ENCODE measurements at regions not wholly inside any gene's neighbourhood (a gene's known extent, or its start where the extent isn't known, plus 50 kb on each side); places are given as distances from the start of the nearest gene placed in this dataset.

- H3K4me1 ChIP-seq (ENCODE audit: control insufficient read depth, insufficient read depth, low read length), result no peaks in the 10 kb centered on the region
- no peaks in the 10 kb centered on the region for H3K9me3 ChIP-seq (ENCODE audit: control insufficient read depth, low read depth, low read length)
- peaks cover 9% of the 10 kb centered on the region for H3K27me3 ChIP-seq (ENCODE audit: control insufficient read depth, insufficient read depth, low read length)
- no peak overlapping the region for H3K4me3 ChIP-seq (ENCODE audit: low read length)
- no peak for DNase-seq
- H3K27ac ChIP-seq (ENCODE audit: low read length), result no peak overlapping the region
- WGBS (ENCODE audit: insufficient coverage, low lambda C conversion rate), result 81% methylated on average over 6 of the region's 13 CpGs
- no peaks in the 10 kb centered on the region for H3K36me3 ChIP-seq (ENCODE audit: control insufficient read depth, insufficient read depth, low read length)
Observed at GRCh38 chr16:86319585-86320236, 190.6 kb upstream of the FOXF1 start.

- H3K36me3 ChIP-seq (ENCODE audit: control insufficient read depth, insufficient read depth, low read length), result no peaks in the 10 kb centered on the region
- no peak overlapping the region for H3K27ac ChIP-seq (ENCODE audit: low read length)
- 100% methylated on average over 2 of the region's 3 CpGs for WGBS (ENCODE audit: insufficient coverage, low lambda C conversion rate)
Observed at GRCh38 chr16:86320237-86320595, 190.1 kb upstream of the FOXF1 start.

GRCh38 chr16:86321491-86321890 lies 188.8 kb upstream of the FOXF1 start:
- Histone ChIP-seq H3K27me3 (ENCODE audit: control insufficient read depth, insufficient read depth, low read length) (peaks cover 9% of the 10 kb centered on the region), H3K27ac (ENCODE audit: low read length) (no peak overlapping the region), H3K4me1 (ENCODE audit: control insufficient read depth, insufficient read depth, low read length) (no peaks in the 10 kb centered on the region), H3K36me3 (ENCODE audit: control insufficient read depth, insufficient read depth, low read length) (no peaks in the 10 kb centered on the region), H3K4me3 (ENCODE audit: low read length) (no peak overlapping the region), H3K9me3 (ENCODE audit: control insufficient read depth, low read depth, low read length) (no peaks in the 10 kb centered on the region)
- WGBS (ENCODE audit: insufficient coverage, low lambda C conversion rate), result 67% methylated on average over 3 of the region's 9 CpGs
- no peak for DNase-seq

More at GRCh38 chr16:86320237-86320595, 190.1 kb upstream of the FOXF1 start:
- no peak for DNase-seq
- Histone ChIP-seq H3K27me3 (ENCODE audit: control insufficient read depth, insufficient read depth, low read length) (peaks cover 9% of the 10 kb centered on the region), H3K9me3 (ENCODE audit: control insufficient read depth, low read depth, low read length) (no peaks in the 10 kb centered on the region), H3K4me3 (ENCODE audit: low read length) (no peak overlapping the region), H3K4me1 (ENCODE audit: control insufficient read depth, insufficient read depth, low read length) (no peaks in the 10 kb centered on the region)

- no CpG with 5 or more reads among the region's 6 CpGs for WGBS (ENCODE audit: insufficient coverage, low lambda C conversion rate)
- Histone ChIP-seq H3K4me1 (ENCODE audit: control insufficient read depth, insufficient read depth, low read length) (no peaks in the 10 kb centered on the region), H3K36me3 (ENCODE audit: control insufficient read depth, insufficient read depth, low read length) (no peaks in the 10 kb centered on the region), H3K27ac (ENCODE audit: low read length) (no peak overlapping the region), H3K4me3 (ENCODE audit: low read length) (no peak overlapping the region), H3K9me3 (ENCODE audit: control insufficient read depth, low read depth, low read length) (no peaks in the 10 kb centered on the region), H3K27me3 (ENCODE audit: control insufficient read depth, insufficient read depth, low read length) (peaks cover 9% of the 10 kb centered on the region)
- DNase-seq, result no peak
Observed at GRCh38 chr16:86322283-86322682, 188.0 kb upstream of the FOXF1 start.

- no peak for DNase-seq
- H3K4me1 ChIP-seq (ENCODE audit: control insufficient read depth, insufficient read depth, low read length), result no peaks in the 10 kb centered on the region
- no peak overlapping the region for H3K27ac ChIP-seq (ENCODE audit: low read length)
- H3K9me3 ChIP-seq (ENCODE audit: control insufficient read depth, low read depth, low read length), result no peaks in the 10 kb centered on the region
- no peak overlapping the region for H3K4me3 ChIP-seq (ENCODE audit: low read length)
- peaks cover 9% of the 10 kb centered on the region for H3K27me3 ChIP-seq (ENCODE audit: control insufficient read depth, insufficient read depth, low read length)
- no peaks in the 10 kb centered on the region for H3K36me3 ChIP-seq (ENCODE audit: control insufficient read depth, insufficient read depth, low read length)
- no CpG with 5 or more reads among the region's 8 CpGs for WGBS (ENCODE audit: insufficient coverage, low lambda C conversion rate)
Observed at GRCh38 chr16:86322806-86323205, 187.5 kb upstream of the FOXF1 start.

- no peaks in the 10 kb centered on the region for H3K9me3 ChIP-seq (ENCODE audit: control insufficient read depth, low read depth, low read length)
- 93% methylated on average over 2 of the region's 18 CpGs for WGBS (ENCODE audit: insufficient coverage, low lambda C conversion rate)
Observed at GRCh38 chr16:86324320-86324719, 186.0 kb upstream of the FOXF1 start.

GRCh38 chr16:86325360-86325759 lies 185.0 kb upstream of the FOXF1 start:
- no peak for DNase-seq
- H3K4me3 ChIP-seq (ENCODE audit: low read length), result no peak overlapping the region
- H3K9me3 ChIP-seq (ENCODE audit: control insufficient read depth, low read depth, low read length), result no peaks in the 10 kb centered on the region
- WGBS (ENCODE audit: insufficient coverage, low lambda C conversion rate), result no CpG with 5 or more reads among the region's 3 CpGs
- no peak overlapping the region for H3K27ac ChIP-seq (ENCODE audit: low read length)
- H3K4me1 ChIP-seq (ENCODE audit: control insufficient read depth, insufficient read depth, low read length), result no peaks in the 10 kb centered on the region
- no peaks in the 10 kb centered on the region for H3K36me3 ChIP-seq (ENCODE audit: control insufficient read depth, insufficient read depth, low read length)
- peaks cover 9% of the 10 kb centered on the region for H3K27me3 ChIP-seq (ENCODE audit: control insufficient read depth, insufficient read depth, low read length)

More at GRCh38 chr16:86324320-86324719, 186.0 kb upstream of the FOXF1 start:
- H3K27me3 ChIP-seq (ENCODE audit: control insufficient read depth, insufficient read depth, low read length), result peaks cover 9% of the 10 kb centered on the region
- H3K4me1 ChIP-seq (ENCODE audit: control insufficient read depth, insufficient read depth, low read length), result no peaks in the 10 kb centered on the region
- no peak overlapping the region for H3K27ac ChIP-seq (ENCODE audit: low read length)
- no peak for DNase-seq
- no peak overlapping the region for H3K4me3 ChIP-seq (ENCODE audit: low read length)
- no peaks in the 10 kb centered on the region for H3K36me3 ChIP-seq (ENCODE audit: control insufficient read depth, insufficient read depth, low read length)

- Histone ChIP-seq H3K27ac (ENCODE audit: low read length) (no peak overlapping the region), H3K9me3 (ENCODE audit: control insufficient read depth, low read depth, low read length) (no peaks in the 10 kb centered on the region), H3K4me3 (ENCODE audit: low read length) (no peak overlapping the region), H3K27me3 (ENCODE audit: control insufficient read depth, insufficient read depth, low read length) (peaks cover 7% of the 10 kb centered on the region), H3K4me1 (ENCODE audit: control insufficient read depth, insufficient read depth, low read length) (no peaks in the 10 kb centered on the region), H3K36me3 (ENCODE audit: control insufficient read depth, insufficient read depth, low read length) (no peaks in the 10 kb centered on the region)
- 94% methylated on average over 6 of the region's 6 CpGs for WGBS (ENCODE audit: insufficient coverage, low lambda C conversion rate)
- DNase-seq, result no peak
Observed at GRCh38 chr16:86325895-86326294, 184.4 kb upstream of the FOXF1 start.

- Histone ChIP-seq H3K4me1 (ENCODE audit: control insufficient read depth, insufficient read depth, low read length) (no peaks in the 10 kb centered on the region), H3K27ac (ENCODE audit: low read length) (no peak overlapping the region), H3K9me3 (ENCODE audit: control insufficient read depth, low read depth, low read length) (no peaks in the 10 kb centered on the region), H3K4me3 (ENCODE audit: low read length) (no peak overlapping the region), H3K27me3 (ENCODE audit: control insufficient read depth, insufficient read depth, low read length) (peaks cover 4% of the 10 kb centered on the region), H3K36me3 (ENCODE audit: control insufficient read depth, insufficient read depth, low read length) (no peaks in the 10 kb centered on the region)
- no peak for DNase-seq
- no CpG with 5 or more reads among the region's 10 CpGs for WGBS (ENCODE audit: insufficient coverage, low lambda C conversion rate)
Observed at GRCh38 chr16:86327321-86327720, 183.0 kb upstream of the FOXF1 start.

GRCh38 chr16:86330906-86331305 lies 179.4 kb upstream of the FOXF1 start:
- no peak overlapping the region for H3K4me3 ChIP-seq (ENCODE audit: low read length)
- peaks cover 29% of the 10 kb centered on the region for H3K27me3 ChIP-seq (ENCODE audit: control insufficient read depth, insufficient read depth, low read length)
- no peak overlapping the region for H3K27ac ChIP-seq (ENCODE audit: low read length)
- H3K4me1 ChIP-seq (ENCODE audit: control insufficient read depth, insufficient read depth, low read length), result no peaks in the 10 kb centered on the region
- no peaks in the 10 kb centered on the region for H3K36me3 ChIP-seq (ENCODE audit: control insufficient read depth, insufficient read depth, low read length)
- WGBS (ENCODE audit: insufficient coverage, low lambda C conversion rate), result no CpG with 5 or more reads among the region's 14 CpGs
- H3K9me3 ChIP-seq (ENCODE audit: control insufficient read depth, low read depth, low read length), result no peaks in the 10 kb centered on the region
- no peak for DNase-seq

GRCh38 chr16:86334079-86334635 lies 176.2 kb upstream of the FOXF1 start:
- WGBS (ENCODE audit: insufficient coverage, low lambda C conversion rate), result no CpG with 5 or more reads among the region's 7 CpGs
- no peaks in the 10 kb centered on the region for H3K4me1 ChIP-seq (ENCODE audit: control insufficient read depth, insufficient read depth, low read length)
- no peaks in the 10 kb centered on the region for H3K9me3 ChIP-seq (ENCODE audit: control insufficient read depth, low read depth, low read length)
- DNase-seq, result no peak
- peaks cover 29% of the 10 kb centered on the region for H3K27me3 ChIP-seq (ENCODE audit: control insufficient read depth, insufficient read depth, low read length)
- no peak overlapping the region for H3K4me3 ChIP-seq (ENCODE audit: low read length)
- H3K27ac ChIP-seq (ENCODE audit: low read length), result no peak overlapping the region
- H3K36me3 ChIP-seq (ENCODE audit: control insufficient read depth, insufficient read depth, low read length), result no peaks in the 10 kb centered on the region
